ENCODE measurements at regions not wholly inside any gene's neighbourhood (a gene's known extent, or its start where the extent isn't known, plus 50 kb on each side); places are given as distances from the start of the nearest gene placed in this dataset.

- DNase-seq = no peak
Measured at GRCh38 chr11:32323814-32324130, 111.6 kb downstream of the WT1 start.

- DNase-seq = no peak
Measured at GRCh38 chr11:32325187-32325586, 110.2 kb downstream of the WT1 start.

GRCh38 chr11:32325725-32326124, 109.6 kb downstream of the WT1 start:
- DNase-seq = no peak

- DNase-seq = no peak
Measured at GRCh38 chr11:32326522-32326921, 108.8 kb downstream of the WT1 start.

DNA sequence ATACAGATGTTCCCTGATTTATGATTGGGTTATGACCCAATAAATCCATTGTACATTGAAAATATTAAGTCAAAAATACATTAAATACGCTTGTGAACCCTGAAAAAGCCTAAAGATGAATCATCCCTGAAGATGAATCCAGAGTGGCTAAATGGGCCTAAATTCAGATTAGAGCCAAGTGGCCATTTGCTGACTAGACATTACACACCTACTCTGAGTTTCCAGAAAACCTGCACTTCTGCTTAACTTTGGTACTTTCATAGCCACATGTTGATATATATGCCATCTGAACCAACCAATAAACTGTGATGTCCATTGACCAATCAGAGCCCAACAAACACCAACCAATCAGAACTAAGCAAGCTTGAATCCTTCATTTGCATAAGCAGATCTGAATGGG, 106.9 kb downstream of the WT1 start:
- DNase-seq = no peak

DNA sequence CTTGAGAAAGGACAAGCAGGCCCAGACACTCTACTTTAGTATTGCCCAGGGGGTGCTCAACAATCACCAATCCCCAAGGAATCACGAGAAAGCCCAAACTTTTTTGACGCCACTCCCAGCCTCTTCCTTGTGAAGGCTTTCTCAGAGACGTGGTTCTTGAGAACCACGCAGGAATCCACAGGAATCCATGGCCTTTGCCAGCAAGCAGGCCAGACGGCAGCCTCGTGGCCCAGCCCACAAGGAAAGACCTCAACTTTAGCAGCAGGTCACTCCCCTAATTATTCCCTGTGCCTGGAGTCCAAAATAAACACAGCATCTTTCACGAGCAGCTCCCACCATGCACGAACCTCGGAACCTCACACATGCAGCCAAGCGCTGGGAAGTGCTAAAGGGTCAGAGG, 104.2 kb downstream of the WT1 start:
- no peak for DNase-seq

DNA sequence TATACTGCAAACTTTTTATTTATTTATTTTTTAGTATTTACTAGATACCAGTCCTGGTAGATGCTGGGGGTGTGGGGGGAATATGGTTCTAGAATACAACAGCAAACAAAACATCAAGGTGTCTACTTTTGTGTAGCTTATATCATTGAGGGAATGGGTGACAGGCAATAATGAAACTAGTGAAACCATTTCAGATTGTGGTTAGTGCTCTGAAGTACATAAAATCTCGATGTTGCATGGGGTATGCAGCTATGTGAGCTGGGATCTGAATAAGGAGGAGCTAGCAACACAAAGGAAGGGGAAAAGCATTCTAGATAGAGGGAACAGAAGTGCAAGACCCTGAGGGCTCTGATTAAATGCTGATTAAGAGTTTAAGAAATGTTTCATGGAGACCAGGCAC, 103.5 kb downstream of the WT1 start:
- no peak for DNase-seq

DNA sequence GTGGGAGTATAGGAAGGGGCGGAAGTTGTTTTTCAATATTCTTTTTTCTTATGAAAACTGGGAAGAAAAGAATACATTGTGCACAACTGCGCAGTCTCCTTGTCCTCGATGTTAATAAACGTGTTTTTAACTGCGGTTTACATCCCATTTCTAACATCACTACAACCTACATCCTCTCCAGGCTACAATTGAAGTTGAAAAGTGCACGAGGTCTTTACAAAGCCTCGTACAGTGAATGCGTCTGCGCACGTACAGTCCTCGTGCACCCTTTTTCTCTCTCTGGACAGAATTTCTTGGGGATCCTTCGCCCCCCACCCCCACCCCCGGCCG, 102.4 kb downstream of the WT1 start:
- no peak for DNase-seq

GRCh38 chr11:32333320-32333991, 101.9 kb downstream of the WT1 start:
- no peak for DNase-seq

GRCh38 chr11:32334822-32335221, 100.5 kb downstream of the WT1 start:
- no peak for DNase-seq
